WERI-Rb-1 (cell line): ENCODE measurements at regions not wholly inside any gene's neighbourhood (a gene's known extent, or its start where the extent isn't known, plus 50 kb on each side); places are given as distances from the start of the nearest gene placed in this dataset.

ENCODE experiments used
- DNase-seq: peaks from one replicate; pipeline ENCODE4 v3.0.0-alpha.2; 2020
- H3K27ac ChIP-seq: fragments of 250-450 bp; sonication (Bioruptor Pico); 2 replicates; pipeline ENCODE4 v1.5.1; 2020; ENCODE audit warnings: mild to moderate bottlenecking, moderate library complexity
- H3K27me3 ChIP-seq: fragments of 250-450 bp; sonication (Bioruptor Pico); 2 replicates; pipeline ENCODE4 v1.5.1; 2021; ENCODE audit warnings: mild to moderate bottlenecking, low read depth, moderate library complexity; ENCODE audit not compliant: insufficient read depth, severe bottlenecking
- H3K36me3 ChIP-seq: fragments of 250-450 bp; sonication (Bioruptor Pico); 2 replicates; pipeline ENCODE4 v1.5.1; 2020; ENCODE audit warnings: mild to moderate bottlenecking, moderate library complexity
- H3K4me3 ChIP-seq: 2 replicates; pipeline ENCODE4 v1.5.1; 2011; ENCODE audit warnings: low read depth, mild to moderate bottlenecking, control low read depth, low read length
- H3K9me3 ChIP-seq: fragments of 250-450 bp; sonication (Bioruptor Pico); 2 replicates; pipeline ENCODE4 v1.5.1; 2021; ENCODE audit warnings: mild to moderate bottlenecking, moderate library complexity; ENCODE audit not compliant: severe bottlenecking
- TF ChIP-seq, protein P1 (sequence below): IDR thresholded peaks from 2 replicates; pipeline ENCODE4 v1.5.1; 2011; ENCODE audit warnings: low read depth, mild to moderate bottlenecking, control low read depth, inconsistent platforms, low read length

DNA sequence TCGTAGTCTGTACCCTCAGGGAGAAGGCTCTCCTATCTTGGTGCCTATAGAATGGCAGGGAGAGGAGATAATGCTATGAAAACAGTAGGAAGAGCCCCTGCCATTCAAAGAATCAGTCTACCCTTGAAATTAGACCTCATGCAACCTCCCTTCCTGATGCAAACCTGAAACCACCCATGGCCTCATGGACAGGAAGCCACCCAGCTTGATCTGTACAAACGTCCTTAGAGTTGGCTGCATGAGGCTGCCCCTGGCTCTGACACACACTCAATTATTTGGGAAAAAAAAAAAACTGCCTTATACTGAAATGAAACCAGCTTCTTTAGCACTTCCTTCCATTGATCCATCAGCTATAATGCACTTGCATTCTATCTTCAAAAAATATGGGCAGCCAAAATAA, 116.6 kb upstream of the BCL2L14 start:
- no peaks in the 10 kb centered on the region for H3K27me3 ChIP-seq
- H3K27ac ChIP-seq, result no peak overlapping the region
- H3K9me3 ChIP-seq, result no peaks in the 10 kb centered on the region
- TF ChIP-seq, protein P1, sequence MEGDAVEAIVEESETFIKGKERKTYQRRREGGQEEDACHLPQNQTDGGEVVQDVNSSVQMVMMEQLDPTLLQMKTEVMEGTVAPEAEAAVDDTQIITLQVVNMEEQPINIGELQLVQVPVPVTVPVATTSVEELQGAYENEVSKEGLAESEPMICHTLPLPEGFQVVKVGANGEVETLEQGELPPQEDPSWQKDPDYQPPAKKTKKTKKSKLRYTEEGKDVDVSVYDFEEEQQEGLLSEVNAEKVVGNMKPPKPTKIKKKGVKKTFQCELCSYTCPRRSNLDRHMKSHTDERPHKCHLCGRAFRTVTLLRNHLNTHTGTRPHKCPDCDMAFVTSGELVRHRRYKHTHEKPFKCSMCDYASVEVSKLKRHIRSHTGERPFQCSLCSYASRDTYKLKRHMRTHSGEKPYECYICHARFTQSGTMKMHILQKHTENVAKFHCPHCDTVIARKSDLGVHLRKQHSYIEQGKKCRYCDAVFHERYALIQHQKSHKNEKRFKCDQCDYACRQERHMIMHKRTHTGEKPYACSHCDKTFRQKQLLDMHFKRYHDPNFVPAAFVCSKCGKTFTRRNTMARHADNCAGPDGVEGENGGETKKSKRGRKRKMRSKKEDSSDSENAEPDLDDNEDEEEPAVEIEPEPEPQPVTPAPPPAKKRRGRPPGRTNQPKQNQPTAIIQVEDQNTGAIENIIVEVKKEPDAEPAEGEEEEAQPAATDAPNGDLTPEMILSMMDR, result no peak
- no peak overlapping the region for H3K4me3 ChIP-seq
- no peak for DNase-seq
- H3K36me3 ChIP-seq, result no peaks in the 10 kb centered on the region

DNA sequence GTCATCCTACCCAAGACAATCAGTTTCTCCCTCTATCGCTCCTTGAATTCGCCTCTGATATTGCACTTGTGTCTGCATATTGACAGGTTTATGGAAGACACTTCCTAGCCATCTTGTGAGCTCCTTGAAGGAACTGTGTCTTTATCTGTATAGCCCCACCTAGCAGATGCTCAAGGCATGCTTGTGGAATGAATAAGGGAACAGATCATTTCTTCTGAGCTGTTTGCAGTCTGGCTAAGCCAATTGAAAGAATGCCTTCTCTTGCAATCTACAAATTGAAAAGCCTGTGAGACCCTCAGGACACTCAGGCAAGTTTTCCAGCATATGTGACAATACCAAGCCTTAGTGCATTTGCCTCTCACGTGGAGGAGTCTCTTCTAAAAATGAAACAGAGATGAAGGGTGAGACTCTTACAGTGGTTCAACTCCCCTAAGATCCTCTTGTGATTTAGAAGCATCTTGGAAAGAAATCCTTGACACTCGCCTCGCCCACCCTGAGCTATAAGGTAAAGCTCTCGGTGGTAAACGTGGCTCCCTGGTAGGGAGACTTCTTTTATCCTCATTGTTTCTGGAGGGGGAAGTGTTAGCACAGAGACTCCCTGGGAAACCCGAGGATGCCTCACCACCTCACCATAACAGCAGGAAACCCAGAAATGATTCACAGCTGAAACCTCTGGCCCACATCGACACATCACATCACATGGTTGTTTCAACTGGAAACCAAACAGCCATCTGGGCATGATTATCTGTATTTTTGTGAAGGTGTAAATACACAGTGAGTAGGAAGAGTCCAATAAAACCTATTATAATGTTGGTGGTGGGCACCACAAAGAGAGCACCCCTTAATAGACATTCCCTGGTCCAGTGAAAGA, 112.3 kb upstream of the BCL2L14 start:
- Histone ChIP-seq H3K36me3 (no peaks in the 10 kb centered on the region), H3K4me3 (no peak overlapping the region), H3K27me3 (no peaks in the 10 kb centered on the region), H3K27ac (no peak overlapping the region), H3K9me3 (no peaks in the 10 kb centered on the region)
- TF ChIP-seq, protein P1, result no peak
- no peak for DNase-seq

DNA sequence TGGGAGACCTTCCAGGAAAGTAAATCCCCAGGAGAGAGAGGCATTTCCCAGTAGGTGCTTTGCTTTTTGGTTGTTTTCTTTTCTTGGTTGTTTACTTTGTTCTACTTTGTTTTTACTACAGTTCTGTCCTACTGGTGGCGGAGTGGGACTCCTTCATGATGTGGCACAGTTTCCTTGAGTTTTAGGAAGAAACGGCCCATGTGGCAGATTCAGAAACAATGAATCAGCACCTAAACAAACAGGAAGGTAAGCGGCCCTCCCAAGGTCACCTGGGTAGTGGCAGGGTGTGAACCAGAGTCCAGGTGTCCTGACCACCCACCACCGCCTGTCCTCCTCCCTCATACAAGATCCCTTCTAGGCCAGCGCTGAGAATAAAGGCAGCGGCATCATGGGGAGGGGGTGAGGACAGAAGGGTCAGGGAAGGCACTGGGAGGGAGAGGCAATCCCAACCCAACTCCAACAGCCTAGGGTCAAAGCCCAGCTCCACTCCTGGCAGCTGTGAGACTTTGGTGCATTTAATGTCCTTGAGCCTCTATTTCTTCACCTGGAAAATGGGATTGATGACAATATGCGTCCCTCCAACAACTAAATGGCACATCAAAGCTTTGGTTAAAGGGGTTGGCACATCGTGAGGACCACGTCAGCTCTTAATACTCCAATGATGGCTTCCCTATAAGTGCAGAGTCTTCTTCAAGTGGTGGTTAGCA, 111.5 kb upstream of the BCL2L14 start:
- H3K9me3 ChIP-seq, result no peaks in the 10 kb centered on the region
- no peaks in the 10 kb centered on the region for H3K27me3 ChIP-seq
- no peak for DNase-seq
- TF ChIP-seq, protein P1, result no peak
- no peak overlapping the region for H3K27ac ChIP-seq
- H3K4me3 ChIP-seq, result no peak overlapping the region
- no peaks in the 10 kb centered on the region for H3K36me3 ChIP-seq

DNA sequence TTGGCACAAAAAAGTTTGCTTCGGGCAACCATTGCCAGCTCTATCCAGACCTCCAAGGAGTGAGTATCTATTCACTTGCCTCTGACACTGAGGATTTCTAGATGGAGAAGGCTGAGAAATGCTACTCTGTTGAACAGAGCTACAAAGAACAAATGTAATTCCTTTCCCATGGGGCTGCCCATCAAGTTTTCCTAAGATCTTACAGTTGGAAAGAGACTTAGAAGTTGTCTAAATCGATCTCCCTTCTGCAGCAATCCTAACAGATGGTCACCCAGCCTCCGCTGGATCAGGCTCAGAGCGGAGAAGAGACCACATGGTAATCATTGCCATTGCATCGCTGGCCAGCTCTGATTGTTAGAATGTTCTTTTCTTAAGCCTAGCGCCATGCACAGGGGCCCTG, 110.1 kb upstream of the BCL2L14 start:
- Histone ChIP-seq H3K9me3 (no peaks in the 10 kb centered on the region), H3K36me3 (no peaks in the 10 kb centered on the region), H3K4me3 (no peak overlapping the region), H3K27me3 (no peaks in the 10 kb centered on the region), H3K27ac (peak overlapping the region; percentile 57)
- DNase-seq, result peak; percentile 87
- TF ChIP-seq, protein P1, result no peak

DNA sequence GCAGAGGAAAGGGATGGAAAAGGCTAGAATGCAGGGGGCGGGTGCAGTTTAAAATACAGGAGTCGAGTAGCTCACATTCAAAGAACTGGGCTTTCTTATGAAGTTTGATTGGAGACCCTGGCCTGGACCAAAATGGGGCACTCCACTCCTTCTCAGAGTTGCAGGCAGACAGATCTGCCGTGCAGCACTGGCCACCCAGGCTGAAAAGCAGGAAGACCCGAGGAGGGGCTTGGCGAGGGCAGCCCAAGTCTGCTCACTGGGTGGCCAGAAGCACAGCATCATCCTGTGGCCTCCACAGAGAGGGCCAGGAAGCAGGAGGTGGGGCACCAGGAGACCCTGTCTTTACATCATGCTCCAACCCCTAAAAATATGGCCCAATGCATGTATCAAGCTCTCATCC, 109.1 kb upstream of the BCL2L14 start:
- DNase-seq, result no peak
- Histone ChIP-seq H3K4me3 (no peak overlapping the region), H3K27ac (no peak overlapping the region), H3K27me3 (no peaks in the 10 kb centered on the region), H3K36me3 (no peaks in the 10 kb centered on the region), H3K9me3 (no peaks in the 10 kb centered on the region)
- TF ChIP-seq, protein P1, result no peak
